Epidermal melanocyte (primary cell): ENCODE measurements at regions not wholly inside any gene's neighbourhood (a gene's known extent, or its start where the extent isn't known, plus 50 kb on each side); places are given as distances from the start of the nearest gene placed in this dataset.

Experiments
- DNase-seq: peaks from one replicate; pipeline ENCODE4 v3.0.0; 2011; ENCODE audit warnings: low spot score; ENCODE audit not compliant: insufficient read length

- DNase-seq: no peak
Observed at GRCh38 chr6:44062771-44063560, 64.3 kb downstream of the MRPL14 start.

- no peak for DNase-seq
Observed at GRCh38 chr6:44062105-44062770, 65.0 kb downstream of the MRPL14 start.

GRCh38 chr6:44061375-44062104 is 65.7 kb downstream of the MRPL14 start:
- DNase-seq: no peak

- DNase-seq: no peak
Observed at GRCh38 chr6:44060612-44061374, 66.5 kb downstream of the MRPL14 start.

- DNase-seq: no peak
Observed at GRCh38 chr6:44059359-44060346, 67.6 kb downstream of the MRPL14 start.

- DNase-seq: no peak
Observed at GRCh38 chr6:44058617-44059358, 68.5 kb downstream of the MRPL14 start.

GRCh38 chr6:44057931-44058616 is 69.2 kb downstream of the MRPL14 start:
- no peak for DNase-seq

- no peak for DNase-seq
Observed at GRCh38 chr6:44057238-44057930, 69.9 kb downstream of the MRPL14 start.

GRCh38 chr6:44056392-44057237 is 70.6 kb downstream of the MRPL14 start:
- DNase-seq: no peak

GRCh38 chr6:44054721-44055559 is 72.3 kb downstream of the MRPL14 start:
- no peak for DNase-seq

- DNase-seq: no peak
Observed at GRCh38 chr6:44053760-44054556, 73.3 kb downstream of the MRPL14 start.

GRCh38 chr6:44053106-44053756 is 74.0 kb downstream of the MRPL14 start:
- DNase-seq: no peak

GRCh38 chr6:44052419-44053023 is 74.7 kb downstream of the MRPL14 start:
- DNase-seq: no peak

- no peak for DNase-seq
Observed at GRCh38 chr6:44051515-44051914, 75.7 kb downstream of the MRPL14 start.
